WTC11 (cell line): ENCODE measurements at regions not wholly inside any gene's neighbourhood (a gene's known extent, or its start where the extent isn't known, plus 50 kb on each side); places are given as distances from the start of the nearest gene placed in this dataset.

Source experiments
- ATAC-seq: fragments of 200-7000 bp; cut with Tn5 transposase; 2 replicates; pipeline ENCODE4 v1.10.0; 2021; ENCODE audit warnings: mild to moderate bottlenecking, moderate library complexity
- CTCF ChIA-PET: fragments of 300-600 bp; sonication (Branson Sonifier 250); formaldehyde crosslinking; loops from one replicate; lab custom pipeline; 2021; ENCODE audit warnings: antibody characterized with exemption; lab: Charles Lee
- POLR2A ChIA-PET: fragments of 350-600 bp; sonication (Branson Sonifier 250); formaldehyde crosslinking; loops from one replicate; lab custom pipeline; 2021; ENCODE audit warnings: antibody characterized with exemption; lab: Charles Lee
- DNase-seq: peaks from one replicate; pipeline ENCODE4 v3.0.0; 2021; ENCODE audit warnings: low spot score
- H3K27ac Mint-ChIP-seq: 2 replicates; pipeline ENCODE4 v1.8.0; 2021; ENCODE audit warnings: mixed read lengths
- H3K27me3 Mint-ChIP-seq: 2 replicates; pipeline ENCODE4 v1.8.0; 2021; ENCODE audit warnings: low read depth, mild to moderate bottlenecking, moderate library complexity, mixed read lengths
- H3K36me3 Mint-ChIP-seq: 2 replicates; pipeline ENCODE4 v1.8.0; 2021; ENCODE audit warnings: mixed read lengths
- H3K4me1 Mint-ChIP-seq: 2 replicates; pipeline ENCODE4 v1.8.0; 2022; ENCODE audit warnings: mixed read lengths
- H3K4me3 Mint-ChIP-seq: 2 replicates; pipeline ENCODE4 v1.8.0; 2021; ENCODE audit warnings: mild to moderate bottlenecking, moderate library complexity, mixed read lengths
- H3K9me3 Mint-ChIP-seq: 2 replicates; pipeline ENCODE4 v1.8.0; 2021; ENCODE audit warnings: mixed read lengths
- ATF6 ChIP-seq: sonication (generic); formaldehyde crosslinking; IDR thresholded peaks from 2 replicates; pipeline ENCODE4 v1.8.1; 2023; ENCODE audit warnings: mild to moderate bottlenecking, missing genetic modification reagents
- CTCF ChIP-seq: fragments of 200-600 bp; IDR thresholded peaks from 2 replicates; pipeline ENCODE4 v1.8.0; 2022; ENCODE audit warnings: antibody characterized with exemption
- HMGA2 ChIP-seq: fragments of 250-450 bp; sonication (Bioruptor Pico); IDR thresholded peaks from 2 replicates; pipeline ENCODE4 v1.4.0; 2021; ENCODE audit warnings: mild to moderate bottlenecking, moderate library complexity
- HMGXB4 ChIP-seq: sonication (generic); formaldehyde crosslinking; IDR thresholded peaks from 2 replicates; pipeline ENCODE4 v1.8.1; 2023; ENCODE audit warnings: mild to moderate bottlenecking, moderate library complexity, missing genetic modification reagents
- NFATC4 ChIP-seq: fragments of 250-450 bp; sonication (Bioruptor Pico); IDR thresholded peaks from 2 replicates; pipeline ENCODE4 v1.9.0; 2021; ENCODE audit warnings: mild to moderate bottlenecking
- PRDM15 ChIP-seq: sonication (generic); formaldehyde crosslinking; IDR thresholded peaks from 2 replicates; pipeline ENCODE4 v1.8.0; 2022; ENCODE audit warnings: missing genetic modification reagents
- SOX15 ChIP-seq: fragments of 250-450 bp; sonication (Bioruptor Pico); IDR thresholded peaks from 2 replicates; pipeline ENCODE4 v1.9.0; 2021; ENCODE audit warnings: mild to moderate bottlenecking
- ZNF232 ChIP-seq: sonication (generic); formaldehyde crosslinking; IDR thresholded peaks from 2 replicates; pipeline ENCODE4 v1.8.0; 2022; ENCODE audit warnings: mild to moderate bottlenecking, missing genetic modification reagents
- ZNF532 ChIP-seq: fragments of 250-450 bp; sonication (Bioruptor Pico); IDR thresholded peaks from 2 replicates; pipeline ENCODE4 v1.9.0; 2021; ENCODE audit warnings: mild to moderate bottlenecking, borderline replicate concordance
- TF ChIP-seq, protein P1 (sequence below): fragments of 250-450 bp; sonication (Bioruptor Pico); conservative IDR thresholded peaks from 2 replicates; pipeline ENCODE4 v1.9.0; 2021; ENCODE audit warnings: mild to moderate bottlenecking
- TF ChIP-seq, protein P2 (sequence below): fragments of 250-450 bp; sonication (Bioruptor Pico); IDR thresholded peaks from 2 replicates; pipeline ENCODE4 v1.8.0; 2021; ENCODE audit warnings: mild to moderate bottlenecking
- TF ChIP-seq, protein P3 (sequence below): sonication (generic); formaldehyde crosslinking; IDR thresholded peaks from 2 replicates; pipeline ENCODE4 v1.8.0; 2023; ENCODE audit warnings: missing genetic modification reagents, mild to moderate bottlenecking, borderline replicate concordance

- DNase-seq (no peak), ATAC-seq (no peak)
- Mint-ChIP-seq H3K4me3 (no peak overlapping the region), H3K9me3 (no peaks in the 10 kb centered on the region), H3K36me3 (no peaks in the 10 kb centered on the region; the same call in 1 of the 2 replicates), H3K27me3 (no peaks in the 10 kb centered on the region)
- POLR2A ChIA-PET, result no interaction called here
- TF ChIP-seq ZNF232 (CRISPR knock-in tag) (no peak), ATF6 (CRISPR knock-in tag) (no peak), CTCF (no peak), HMGA2 (no peak), ZNF532 (CRISPR knock-in tag) (no peak), NFATC4 (CRISPR knock-in tag) (no peak)
- TF ChIP-seq, protein P1, sequence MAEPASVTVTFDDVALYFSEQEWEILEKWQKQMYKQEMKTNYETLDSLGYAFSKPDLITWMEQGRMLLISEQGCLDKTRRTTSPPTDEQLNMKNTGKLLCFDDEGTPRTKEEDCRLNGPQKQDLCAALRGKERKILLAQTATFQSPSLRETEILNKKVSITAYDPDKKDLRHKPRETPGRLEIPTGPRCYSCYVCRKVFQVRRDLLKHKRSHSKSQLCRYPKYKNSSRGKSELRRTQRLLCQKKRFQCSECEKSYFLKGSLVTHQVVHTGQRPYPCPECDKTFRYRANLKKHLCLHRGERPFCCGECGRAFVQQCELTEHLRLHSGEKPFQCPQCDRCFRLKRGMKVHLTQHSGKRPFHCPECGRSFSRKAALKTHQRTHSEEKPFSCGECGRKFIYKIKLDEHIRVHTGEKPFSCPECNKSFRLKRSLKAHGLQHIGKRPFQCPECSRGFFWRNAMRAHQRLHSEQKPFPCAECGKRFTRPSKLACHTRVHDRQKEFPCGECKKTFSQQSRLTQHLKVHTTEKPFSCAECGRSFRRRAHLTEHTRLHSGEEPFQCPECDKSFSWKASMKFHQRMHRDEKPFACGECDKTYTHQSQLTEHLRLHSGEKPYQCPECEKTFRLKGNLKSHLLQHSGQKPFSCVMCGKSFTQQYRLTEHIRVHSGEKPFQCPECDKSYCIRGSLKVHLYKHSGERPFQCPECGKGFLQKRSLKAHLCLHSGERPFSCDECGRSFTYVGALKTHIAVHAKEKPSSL (CRISPR knock-in tag), result no peak
- TF ChIP-seq, all 79 proteins: peak for 0
- Mint-ChIP-seq H3K27ac (no peak overlapping the region), H3K4me1 (no peaks in the 10 kb centered on the region)
- CTCF ChIA-PET, result no interaction called here
Observed at GRCh38 chr1:72341661-72342060, 59.3 kb upstream of the NEGR1 start.

DNA sequence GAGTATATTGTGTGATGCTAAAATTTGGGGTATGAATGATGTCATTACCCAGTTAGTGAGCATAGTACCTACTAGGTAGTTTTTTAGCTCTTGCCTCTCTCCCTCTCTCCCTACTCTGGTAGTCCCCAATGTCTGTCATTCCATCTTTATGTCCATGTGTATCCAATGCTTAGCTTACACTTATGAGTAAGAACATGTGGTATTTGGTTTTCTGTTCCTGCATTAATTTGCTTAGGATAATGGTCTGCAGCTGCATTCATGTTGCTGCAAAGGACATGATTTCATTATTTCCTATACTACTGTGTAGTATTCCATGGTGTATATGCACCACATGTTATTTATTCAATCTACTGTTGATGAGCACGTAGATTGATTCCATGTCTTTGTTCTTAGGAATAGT is 54.4 kb upstream of the NEGR1 start:
- no peak for ATAC-seq
- DNase-seq, result no peak
- Mint-ChIP-seq H3K9me3 (no peaks in the 10 kb centered on the region), H3K4me3 (no peak overlapping the region), H3K27me3 (no peaks in the 10 kb centered on the region), H3K27ac (no peak overlapping the region), H3K36me3 (no peaks in the 10 kb centered on the region; the same call in 1 of the 2 replicates), H3K4me1 (no peaks in the 10 kb centered on the region)
- CTCF ChIA-PET, result no interaction called here
- POLR2A ChIA-PET, result no interaction called here
- TF ChIP-seq NFATC4 (CRISPR knock-in tag) (no peak), HMGXB4 (CRISPR knock-in tag) (no peak), SOX15 (CRISPR knock-in tag) (no peak), PRDM15 (CRISPR knock-in tag) (no peak)
- TF ChIP-seq, protein P2, sequence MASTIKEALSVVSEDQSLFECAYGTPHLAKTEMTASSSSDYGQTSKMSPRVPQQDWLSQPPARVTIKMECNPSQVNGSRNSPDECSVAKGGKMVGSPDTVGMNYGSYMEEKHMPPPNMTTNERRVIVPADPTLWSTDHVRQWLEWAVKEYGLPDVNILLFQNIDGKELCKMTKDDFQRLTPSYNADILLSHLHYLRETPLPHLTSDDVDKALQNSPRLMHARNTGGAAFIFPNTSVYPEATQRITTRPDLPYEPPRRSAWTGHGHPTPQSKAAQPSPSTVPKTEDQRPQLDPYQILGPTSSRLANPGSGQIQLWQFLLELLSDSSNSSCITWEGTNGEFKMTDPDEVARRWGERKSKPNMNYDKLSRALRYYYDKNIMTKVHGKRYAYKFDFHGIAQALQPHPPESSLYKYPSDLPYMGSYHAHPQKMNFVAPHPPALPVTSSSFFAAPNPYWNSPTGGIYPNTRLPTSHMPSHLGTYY (CRISPR knock-in tag), result no peak
- TF ChIP-seq, protein P3, sequence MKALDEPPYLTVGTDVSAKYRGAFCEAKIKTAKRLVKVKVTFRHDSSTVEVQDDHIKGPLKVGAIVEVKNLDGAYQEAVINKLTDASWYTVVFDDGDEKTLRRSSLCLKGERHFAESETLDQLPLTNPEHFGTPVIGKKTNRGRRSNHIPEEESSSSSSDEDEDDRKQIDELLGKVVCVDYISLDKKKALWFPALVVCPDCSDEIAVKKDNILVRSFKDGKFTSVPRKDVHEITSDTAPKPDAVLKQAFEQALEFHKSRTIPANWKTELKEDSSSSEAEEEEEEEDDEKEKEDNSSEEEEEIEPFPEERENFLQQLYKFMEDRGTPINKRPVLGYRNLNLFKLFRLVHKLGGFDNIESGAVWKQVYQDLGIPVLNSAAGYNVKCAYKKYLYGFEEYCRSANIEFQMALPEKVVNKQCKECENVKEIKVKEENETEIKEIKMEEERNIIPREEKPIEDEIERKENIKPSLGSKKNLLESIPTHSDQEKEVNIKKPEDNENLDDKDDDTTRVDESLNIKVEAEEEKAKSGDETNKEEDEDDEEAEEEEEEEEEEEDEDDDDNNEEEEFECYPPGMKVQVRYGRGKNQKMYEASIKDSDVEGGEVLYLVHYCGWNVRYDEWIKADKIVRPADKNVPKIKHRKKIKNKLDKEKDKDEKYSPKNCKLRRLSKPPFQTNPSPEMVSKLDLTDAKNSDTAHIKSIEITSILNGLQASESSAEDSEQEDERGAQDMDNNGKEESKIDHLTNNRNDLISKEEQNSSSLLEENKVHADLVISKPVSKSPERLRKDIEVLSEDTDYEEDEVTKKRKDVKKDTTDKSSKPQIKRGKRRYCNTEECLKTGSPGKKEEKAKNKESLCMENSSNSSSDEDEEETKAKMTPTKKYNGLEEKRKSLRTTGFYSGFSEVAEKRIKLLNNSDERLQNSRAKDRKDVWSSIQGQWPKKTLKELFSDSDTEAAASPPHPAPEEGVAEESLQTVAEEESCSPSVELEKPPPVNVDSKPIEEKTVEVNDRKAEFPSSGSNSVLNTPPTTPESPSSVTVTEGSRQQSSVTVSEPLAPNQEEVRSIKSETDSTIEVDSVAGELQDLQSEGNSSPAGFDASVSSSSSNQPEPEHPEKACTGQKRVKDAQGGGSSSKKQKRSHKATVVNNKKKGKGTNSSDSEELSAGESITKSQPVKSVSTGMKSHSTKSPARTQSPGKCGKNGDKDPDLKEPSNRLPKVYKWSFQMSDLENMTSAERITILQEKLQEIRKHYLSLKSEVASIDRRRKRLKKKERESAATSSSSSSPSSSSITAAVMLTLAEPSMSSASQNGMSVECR (CRISPR knock-in tag), result no peak
